Transverse colon (tissue), 4 donors: ENCODE measurements at regions not wholly inside any gene's neighbourhood (a gene's known extent, or its start where the extent isn't known, plus 50 kb on each side); places are given as distances from the start of the nearest gene placed in this dataset.

ENCODE experiments used
- EP300 ChIP-seq: sonication (generic); formaldehyde crosslinking; IDR thresholded peaks from one replicate; pipeline ENCODE4 v1.6.1; 2017; ENCODE audit warnings: antibody characterized with exemption, low read depth
- POLR2A ChIP-seq: fragments of 450-650 bp; IDR thresholded peaks from one replicate; pipeline ENCODE4 v1.6.1; 2016; ENCODE audit warnings: antibody characterized with exemption, mild to moderate bottlenecking, moderate library complexity
- POLR2AphosphoS5 ChIP-seq, 3 donors: sonication (generic); formaldehyde crosslinking; IDR thresholded peaks; one replicate each; pipeline ENCODE4 v1.6.1; 2016; ENCODE audit warnings: antibody characterized with exemption in 3 of 3
- TF ChIP-seq, protein P1 (sequence below), 5 experiments: fragments of 200-600 bp in 3 of 5; fragments of 450-650 bp in 2 of 5; sonication (generic) in 3 of 5; IDR thresholded peaks; 1 replicate in 2 of 5; 2 replicates in 3 of 5; pipeline ENCODE4 v1.5.1; 2016 to 2017; ENCODE audit warnings: antibody characterized with exemption in 5 of 5, inconsistent platforms in 3 of 5, mild to moderate bottlenecking in 2 of 5, moderate library complexity in 1 of 5

DNA sequence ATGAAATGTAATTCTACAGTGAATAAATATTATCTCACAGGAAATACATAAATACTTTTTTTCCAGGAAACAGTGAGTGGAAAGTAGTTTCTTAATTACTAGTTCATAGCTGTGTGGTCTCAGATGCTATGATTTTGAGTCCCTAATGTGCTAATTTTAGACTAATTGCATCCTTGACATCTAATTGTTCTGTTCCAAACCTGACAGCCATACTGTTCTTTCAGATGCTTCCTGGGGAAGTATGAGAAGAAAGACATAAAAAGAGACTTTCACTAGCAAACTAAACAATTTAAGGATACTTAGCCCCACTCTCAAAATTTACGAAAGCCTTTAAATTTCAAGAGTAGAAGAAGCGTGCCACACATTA is 350.9 kb upstream of the CDH20 start:
- TF ChIP-seq, protein P1, sequence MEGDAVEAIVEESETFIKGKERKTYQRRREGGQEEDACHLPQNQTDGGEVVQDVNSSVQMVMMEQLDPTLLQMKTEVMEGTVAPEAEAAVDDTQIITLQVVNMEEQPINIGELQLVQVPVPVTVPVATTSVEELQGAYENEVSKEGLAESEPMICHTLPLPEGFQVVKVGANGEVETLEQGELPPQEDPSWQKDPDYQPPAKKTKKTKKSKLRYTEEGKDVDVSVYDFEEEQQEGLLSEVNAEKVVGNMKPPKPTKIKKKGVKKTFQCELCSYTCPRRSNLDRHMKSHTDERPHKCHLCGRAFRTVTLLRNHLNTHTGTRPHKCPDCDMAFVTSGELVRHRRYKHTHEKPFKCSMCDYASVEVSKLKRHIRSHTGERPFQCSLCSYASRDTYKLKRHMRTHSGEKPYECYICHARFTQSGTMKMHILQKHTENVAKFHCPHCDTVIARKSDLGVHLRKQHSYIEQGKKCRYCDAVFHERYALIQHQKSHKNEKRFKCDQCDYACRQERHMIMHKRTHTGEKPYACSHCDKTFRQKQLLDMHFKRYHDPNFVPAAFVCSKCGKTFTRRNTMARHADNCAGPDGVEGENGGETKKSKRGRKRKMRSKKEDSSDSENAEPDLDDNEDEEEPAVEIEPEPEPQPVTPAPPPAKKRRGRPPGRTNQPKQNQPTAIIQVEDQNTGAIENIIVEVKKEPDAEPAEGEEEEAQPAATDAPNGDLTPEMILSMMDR (IDR thresholded peaks at IDR 0.05): no peak
- no peak for TF ChIP-seq POLR2A
- no peak for TF ChIP-seq POLR2AphosphoS5 (IDR thresholded peaks at IDR 0.05)
- no peak for TF ChIP-seq EP300
